Sigmoid colon (tissue), 6 donors: ENCODE measurements at regions not wholly inside any gene's neighbourhood (a gene's known extent, or its start where the extent isn't known, plus 50 kb on each side); places are given as distances from the start of the nearest gene placed in this dataset.
"Not testable (repeated sequence)": the region's sequence is repeated elsewhere in the genome, so short reads cannot be mapped to it uniquely, and the experiment has no call there.

Experiments used
- DNase-seq: peaks from one replicate; pipeline ENCODE4 v3.0.0-alpha.2; 2019
- H3K27ac ChIP-seq, 4 donors: fragments of 200-600 bp; sonication (generic); one replicate each; pipeline ENCODE4 v1.5.1; 2016 to 2019; ENCODE audit warnings: mild to moderate bottlenecking in 1 of 4
- H3K27me3 ChIP-seq, 3 donors: fragments of 200-600 bp; sonication (generic); one replicate each; pipeline ENCODE4 v1.5.1; 2019; ENCODE audit warnings: mild to moderate bottlenecking in 1 of 3
- H3K36me3 ChIP-seq, 4 donors: fragments of 200-600 bp; sonication (generic); one replicate each; pipeline ENCODE4 v1.5.1; 2016 to 2019
- H3K4me1 ChIP-seq, 4 donors: fragments of 200-600 bp; sonication (generic); one replicate each; pipeline ENCODE4 v1.5.1; 2017 to 2019
- H3K4me3 ChIP-seq, 4 donors: fragments of 200-600 bp; sonication (generic); one replicate each; pipeline ENCODE4 v1.5.1; 2017 to 2019; ENCODE audit warnings: mild to moderate bottlenecking in 2 of 4, moderate library complexity in 1 of 4
- H3K9me3 ChIP-seq, 4 donors: fragments of 200-600 bp in 3 of 4; sonication (generic) in 3 of 4; one replicate each; pipeline versions ENCODE4 v1.5.1 to v1.6.1; 2013 to 2019
- CTCF ChIP-seq, 4 experiments: fragments of 450-650 bp in 3 of 4; fragments of 200-600 bp in 1 of 4; IDR thresholded peaks; one replicate each; pipeline ENCODE4 v1.5.1; 2016 to 2019; ENCODE audit warnings: antibody characterized with exemption in 4 of 4, mild to moderate bottlenecking in 3 of 4, moderate library complexity in 2 of 4
- EP300 ChIP-seq, 4 donors: sonication (generic); formaldehyde crosslinking; IDR thresholded peaks; one replicate each; pipeline ENCODE4 v1.6.1; 2017; ENCODE audit warnings: antibody characterized with exemption in 4 of 4
- POLR2A ChIP-seq, 2 donors: fragments of 450-650 bp; IDR thresholded peaks; one replicate each; pipeline ENCODE4 v1.6.1; 2016; ENCODE audit warnings: antibody characterized with exemption in 2 of 2, mild to moderate bottlenecking in 2 of 2, moderate library complexity in 2 of 2
- POLR2AphosphoS5 ChIP-seq, 4 donors: sonication (generic); formaldehyde crosslinking; IDR thresholded peaks; one replicate each; pipeline ENCODE4 v1.6.1; 2017; ENCODE audit warnings: antibody characterized with exemption in 4 of 4
- WGBS, 2 donors: extraction: QIAGEN DNeasy Blood & Tissue Kit; methylation state at CpG; one replicate each; pipeline ENCODE4 v1.1.7; 2013; 5-methylcytosine and 5-hydroxymethylcytosine counted together
- intact Hi-C: fragments of 100-400 bp; cut with DNase I; formaldehyde crosslinking; loops from one replicate; pipeline ENCODE4 v1.15.1; 2023
- donor health status: healthy with polysubstance abuse.
- donor health status: healthy.

- H3K27ac ChIP-seq = no peak overlapping the region
- no peaks in the 10 kb centered on the region for H3K27me3 ChIP-seq
- H3K9me3 ChIP-seq = no peaks in the 10 kb centered on the region
- intact Hi-C loops = no loop called here
- WGBS, 2 donors = 96% methylated on average over 1 of the region's 1 CpG
- no peaks in the 10 kb centered on the region for H3K4me1 ChIP-seq
- no peaks in the 10 kb centered on the region for H3K36me3 ChIP-seq
- no peak overlapping the region for H3K4me3 ChIP-seq
- TF ChIP-seq POLR2A (IDR thresholded peaks at IDR 0.05) (no peak), POLR2AphosphoS5 (IDR thresholded peaks at IDR 0.05) (no peak), EP300 (IDR thresholded peaks at IDR 0.05) (no peak), CTCF (IDR thresholded peaks at IDR 0.05) (no peak)
- DNase-seq = no peak
These were observed 158.8 kb downstream of the NDUFA10 start for GRCh38 chr2:239866350-239866749.

GRCh38 chr2:239865856-239866255 is 159.3 kb downstream of the NDUFA10 start:
- H3K4me3 ChIP-seq, H3K27ac ChIP-seq, intact Hi-C loops, DNase-seq, H3K27me3 ChIP-seq, H3K9me3 ChIP-seq, H3K36me3 ChIP-seq, H3K4me1 ChIP-seq: not testable (repeated sequence)
- WGBS, 2 donors = 93 to 94% methylated on average over 5 of the region's 5 CpGs

- intact Hi-C loops = no loop called here
- Histone ChIP-seq H3K36me3 (no peaks in the 10 kb centered on the region), H3K27ac (no peak overlapping the region), H3K9me3 (no peaks in the 10 kb centered on the region), H3K27me3 (no peaks in the 10 kb centered on the region), H3K4me1 (no peaks in the 10 kb centered on the region), H3K4me3 (no peak overlapping the region)
- no peak for DNase-seq
- TF ChIP-seq POLR2AphosphoS5 (IDR thresholded peaks at IDR 0.05) = no peak
- TF ChIP-seq EP300 (IDR thresholded peaks at IDR 0.05) = no peak
- no peak for TF ChIP-seq POLR2A (IDR thresholded peaks at IDR 0.05)
- TF ChIP-seq CTCF (IDR thresholded peaks at IDR 0.05) = no peak
- WGBS, 2 donors = 92 to 96% methylated on average over 42 of the region's 42 CpGs
These were observed 160.0 kb downstream of the NDUFA10 start for GRCh38 chr2:239865059-239865639.

GRCh38 chr2:239864247-239865058 is 160.7 kb downstream of the NDUFA10 start:
- no peaks in the 10 kb centered on the region for H3K4me1 ChIP-seq
- H3K27me3 ChIP-seq = no peaks in the 10 kb centered on the region
- WGBS, 2 donors = 90 to 95% methylated on average over 26 of the region's 26 CpGs
- no peak for DNase-seq
- no peaks in the 10 kb centered on the region for H3K9me3 ChIP-seq
- no peak overlapping the region for H3K4me3 ChIP-seq
- no peaks in the 10 kb centered on the region for H3K36me3 ChIP-seq
- no peak for TF ChIP-seq POLR2A (IDR thresholded peaks at IDR 0.05)
- intact Hi-C loops = no loop called here
- no peak overlapping the region for H3K27ac ChIP-seq

- TF ChIP-seq EP300 (IDR thresholded peaks at IDR 0.05) (no peak), POLR2AphosphoS5 (IDR thresholded peaks at IDR 0.05) (no peak), POLR2A (IDR thresholded peaks at IDR 0.05) (no peak), CTCF (IDR thresholded peaks at IDR 0.05) (no peak)
- Histone ChIP-seq H3K4me3 (no peak overlapping the region), H3K4me1 (no peaks in the 10 kb centered on the region), H3K27ac (no peak overlapping the region), H3K9me3 (no peaks in the 10 kb centered on the region), H3K27me3 (no peaks in the 10 kb centered on the region), H3K36me3 (no peaks in the 10 kb centered on the region)
- WGBS, 2 donors = 66 to 81% methylated on average over 7 of the region's 7 CpGs
- DNase-seq = no peak
- intact Hi-C loops = no loop called here
These were observed 162.5 kb downstream of the NDUFA10 start for GRCh38 chr2:239862613-239863012.
